HEK293T (cell line): ENCODE measurements at regions not wholly inside any gene's neighbourhood (a gene's known extent, or its start where the extent isn't known, plus 50 kb on each side); places are given as distances from the start of the nearest gene placed in this dataset.

Experiments used
- ELF4 ChIP-seq: fragments of 450-650 bp; IDR thresholded peaks from 2 replicates; pipeline ENCODE4 v1.6.1; 2017; ENCODE audit warnings: antibody characterized with exemption
- FOXK2 ChIP-seq: fragments of 450-650 bp; IDR thresholded peaks from 2 replicates; pipeline ENCODE4 v1.6.1; 2016; ENCODE audit warnings: mild to moderate bottlenecking
- FOXM1 ChIP-seq: fragments of 450-650 bp; IDR thresholded peaks from 2 replicates; pipeline ENCODE4 v1.6.1; 2017; ENCODE audit warnings: mild to moderate bottlenecking, borderline replicate concordance
- L3MBTL2 ChIP-seq: fragments of 450-650 bp; conservative IDR thresholded peaks from 2 replicates; pipeline ENCODE4 v1.6.1; 2016; ENCODE audit warnings: mild to moderate bottlenecking
- SUZ12 ChIP-seq: fragments of 450-650 bp; IDR thresholded peaks from 2 replicates; pipeline ENCODE4 v1.6.1; 2016; ENCODE audit warnings: mild to moderate bottlenecking
- TARDBP ChIP-seq: fragments of 450-650 bp; IDR thresholded peaks from 2 replicates; pipeline ENCODE4 v1.6.1; 2016
- TF ChIP-seq, protein P1 (sequence below): fragments of 450-650 bp; IDR thresholded peaks from 2 replicates; pipeline ENCODE4 v1.6.1; 2016

DNA sequence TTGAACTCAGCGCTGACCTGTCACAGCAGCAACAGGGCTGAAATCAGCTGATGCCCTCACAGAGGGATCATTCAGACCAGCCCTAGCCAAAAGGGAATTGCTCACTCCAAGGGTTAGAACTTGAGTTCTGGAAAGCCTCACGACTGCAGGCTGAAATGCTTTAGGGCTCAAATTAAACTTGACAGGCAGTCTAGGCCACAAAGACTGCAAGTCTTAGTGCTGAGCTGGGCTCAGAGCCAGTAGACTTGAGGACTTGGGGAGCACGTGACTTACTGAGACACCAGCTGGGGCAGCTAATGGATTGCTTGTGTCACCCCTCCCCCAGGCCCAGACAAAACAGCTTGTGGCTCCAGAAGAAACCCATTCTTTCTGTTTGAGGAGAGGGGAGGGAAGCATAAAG lies 119.0 kb upstream of the SLC6A14 start:
- TF ChIP-seq FOXK2, result no peak
- no peak for TF ChIP-seq FOXM1
- no peak for TF ChIP-seq TARDBP
- TF ChIP-seq ELF4, result no peak
- TF ChIP-seq SUZ12, result no peak
- no peak for TF ChIP-seq L3MBTL2
- TF ChIP-seq, protein P1, sequence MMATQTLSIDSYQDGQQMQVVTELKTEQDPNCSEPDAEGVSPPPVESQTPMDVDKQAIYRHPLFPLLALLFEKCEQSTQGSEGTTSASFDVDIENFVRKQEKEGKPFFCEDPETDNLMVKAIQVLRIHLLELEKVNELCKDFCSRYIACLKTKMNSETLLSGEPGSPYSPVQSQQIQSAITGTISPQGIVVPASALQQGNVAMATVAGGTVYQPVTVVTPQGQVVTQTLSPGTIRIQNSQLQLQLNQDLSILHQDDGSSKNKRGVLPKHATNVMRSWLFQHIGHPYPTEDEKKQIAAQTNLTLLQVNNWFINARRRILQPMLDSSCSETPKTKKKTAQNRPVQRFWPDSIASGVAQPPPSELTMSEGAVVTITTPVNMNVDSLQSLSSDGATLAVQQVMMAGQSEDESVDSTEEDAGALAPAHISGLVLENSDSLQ, result no peak
